Panc1 (cell line): ENCODE measurements at regions not wholly inside any gene's neighbourhood (a gene's known extent, or its start where the extent isn't known, plus 50 kb on each side); places are given as distances from the start of the nearest gene placed in this dataset.

ENCODE experiments used
- POLR2AphosphoS5 ChIP-seq: IDR thresholded peaks from 2 replicates; pipeline ENCODE4 v1.6.1; 2012; ENCODE audit warnings: mild to moderate bottlenecking, low read depth, low read length, moderate library complexity
- SIN3A ChIP-seq: IDR thresholded peaks from 2 replicates; pipeline ENCODE4 v1.6.1; 2012; ENCODE audit warnings: low read depth, mild to moderate bottlenecking, low read length, moderate library complexity, borderline replicate concordance; ENCODE audit not compliant: insufficient read depth
- TCF7L2 ChIP-seq: IDR thresholded peaks from 2 replicates; pipeline ENCODE4 v1.6.1; 2011; ENCODE audit warnings: mild to moderate bottlenecking, low read depth, low read length, inconsistent platforms
- TF ChIP-seq, protein P1 (sequence below): fragments of 450-650 bp; IDR thresholded peaks from 2 replicates; pipeline ENCODE4 v1.5.1; 2017; ENCODE audit warnings: mild to moderate bottlenecking
- TF ChIP-seq, protein P2 (sequence below), 2 experiments: IDR thresholded peaks; 2 replicates each; pipeline ENCODE4 v1.6.1; 2011 to 2012; ENCODE audit warnings: low read depth in 2 of 2, control low read depth in 1 of 2, low read length in 1 of 2, mild to moderate bottlenecking in 1 of 2, moderate library complexity in 1 of 2; ENCODE audit not compliant: insufficient read depth in 1 of 2

DNA sequence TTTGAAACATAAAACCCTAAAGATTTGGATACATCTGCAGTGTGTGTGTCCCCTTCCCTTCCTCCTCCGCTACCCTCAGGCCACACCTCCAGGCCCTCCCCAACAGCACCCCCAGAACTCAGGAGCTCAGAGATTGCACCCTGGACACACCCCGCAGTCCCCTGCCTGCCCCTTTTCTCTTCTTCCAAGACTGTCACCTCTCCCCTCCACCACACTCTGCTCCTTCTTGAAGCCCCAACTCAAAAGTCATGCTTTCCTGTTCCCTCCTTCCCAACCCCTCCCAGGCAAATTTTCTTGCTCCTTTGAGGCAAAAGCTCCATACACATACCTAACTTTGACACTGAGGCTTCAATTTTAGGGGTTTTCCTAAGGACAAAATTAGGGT lies 285.7 kb upstream of the STT3B start:
- TF ChIP-seq, protein P1, sequence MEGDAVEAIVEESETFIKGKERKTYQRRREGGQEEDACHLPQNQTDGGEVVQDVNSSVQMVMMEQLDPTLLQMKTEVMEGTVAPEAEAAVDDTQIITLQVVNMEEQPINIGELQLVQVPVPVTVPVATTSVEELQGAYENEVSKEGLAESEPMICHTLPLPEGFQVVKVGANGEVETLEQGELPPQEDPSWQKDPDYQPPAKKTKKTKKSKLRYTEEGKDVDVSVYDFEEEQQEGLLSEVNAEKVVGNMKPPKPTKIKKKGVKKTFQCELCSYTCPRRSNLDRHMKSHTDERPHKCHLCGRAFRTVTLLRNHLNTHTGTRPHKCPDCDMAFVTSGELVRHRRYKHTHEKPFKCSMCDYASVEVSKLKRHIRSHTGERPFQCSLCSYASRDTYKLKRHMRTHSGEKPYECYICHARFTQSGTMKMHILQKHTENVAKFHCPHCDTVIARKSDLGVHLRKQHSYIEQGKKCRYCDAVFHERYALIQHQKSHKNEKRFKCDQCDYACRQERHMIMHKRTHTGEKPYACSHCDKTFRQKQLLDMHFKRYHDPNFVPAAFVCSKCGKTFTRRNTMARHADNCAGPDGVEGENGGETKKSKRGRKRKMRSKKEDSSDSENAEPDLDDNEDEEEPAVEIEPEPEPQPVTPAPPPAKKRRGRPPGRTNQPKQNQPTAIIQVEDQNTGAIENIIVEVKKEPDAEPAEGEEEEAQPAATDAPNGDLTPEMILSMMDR = no peak
- TF ChIP-seq POLR2AphosphoS5 = no peak
- TF ChIP-seq, protein P2, sequence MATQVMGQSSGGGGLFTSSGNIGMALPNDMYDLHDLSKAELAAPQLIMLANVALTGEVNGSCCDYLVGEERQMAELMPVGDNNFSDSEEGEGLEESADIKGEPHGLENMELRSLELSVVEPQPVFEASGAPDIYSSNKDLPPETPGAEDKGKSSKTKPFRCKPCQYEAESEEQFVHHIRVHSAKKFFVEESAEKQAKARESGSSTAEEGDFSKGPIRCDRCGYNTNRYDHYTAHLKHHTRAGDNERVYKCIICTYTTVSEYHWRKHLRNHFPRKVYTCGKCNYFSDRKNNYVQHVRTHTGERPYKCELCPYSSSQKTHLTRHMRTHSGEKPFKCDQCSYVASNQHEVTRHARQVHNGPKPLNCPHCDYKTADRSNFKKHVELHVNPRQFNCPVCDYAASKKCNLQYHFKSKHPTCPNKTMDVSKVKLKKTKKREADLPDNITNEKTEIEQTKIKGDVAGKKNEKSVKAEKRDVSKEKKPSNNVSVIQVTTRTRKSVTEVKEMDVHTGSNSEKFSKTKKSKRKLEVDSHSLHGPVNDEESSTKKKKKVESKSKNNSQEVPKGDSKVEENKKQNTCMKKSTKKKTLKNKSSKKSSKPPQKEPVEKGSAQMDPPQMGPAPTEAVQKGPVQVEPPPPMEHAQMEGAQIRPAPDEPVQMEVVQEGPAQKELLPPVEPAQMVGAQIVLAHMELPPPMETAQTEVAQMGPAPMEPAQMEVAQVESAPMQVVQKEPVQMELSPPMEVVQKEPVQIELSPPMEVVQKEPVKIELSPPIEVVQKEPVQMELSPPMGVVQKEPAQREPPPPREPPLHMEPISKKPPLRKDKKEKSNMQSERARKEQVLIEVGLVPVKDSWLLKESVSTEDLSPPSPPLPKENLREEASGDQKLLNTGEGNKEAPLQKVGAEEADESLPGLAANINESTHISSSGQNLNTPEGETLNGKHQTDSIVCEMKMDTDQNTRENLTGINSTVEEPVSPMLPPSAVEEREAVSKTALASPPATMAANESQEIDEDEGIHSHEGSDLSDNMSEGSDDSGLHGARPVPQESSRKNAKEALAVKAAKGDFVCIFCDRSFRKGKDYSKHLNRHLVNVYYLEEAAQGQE (IDR thresholded peaks at IDR 0.05; ENCODE audit: insufficient read depth in 1 of 2, low read depth in 2 of 2, low read length in 1 of 2) = no peak
- TF ChIP-seq SIN3A = no peak
- no peak for TF ChIP-seq TCF7L2
